HG02884 (cell line): ENCODE measurements at regions not wholly inside any gene's neighbourhood (a gene's known extent, or its start where the extent isn't known, plus 50 kb on each side); places are given as distances from the start of the nearest gene placed in this dataset.

ENCODE experiments used
- ATAC-seq: cut with Tn5 transposase; IDR thresholded peaks from one replicate; pipeline ENCODE4 v1.9.1; 2021; ENCODE audit warnings: mild to moderate bottlenecking, moderate library complexity; ENCODE audit not compliant: unreplicated experiment

- no peak for ATAC-seq
These were observed 85.7 kb downstream of the B3GNT2 start for GRCh38 chr2:62281663-62282062.

GRCh38 chr2:62277688-62278087 is 81.8 kb downstream of the B3GNT2 start:
- no peak for ATAC-seq
